DOHH2 (cell line): ENCODE measurements at regions not wholly inside any gene's neighbourhood (a gene's known extent, or its start where the extent isn't known, plus 50 kb on each side); places are given as distances from the start of the nearest gene placed in this dataset.

ENCODE experiments used
- EZH2phosphoT487 ChIP-seq: fragments of 200-600 bp; sonication (generic); IDR thresholded peaks from 2 replicates; pipeline ENCODE4 v1.6.1; 2017; ENCODE audit warnings: borderline replicate concordance, mild to moderate bottlenecking, antibody characterized with exemption, low read length, moderate library complexity, mixed read lengths
- TF ChIP-seq, protein P1 (sequence below): fragments of 200-600 bp; sonication (generic); IDR thresholded peaks from one replicate; pipeline ENCODE4 v1.5.1; 2014; ENCODE audit warnings: antibody characterized with exemption, mild to moderate bottlenecking, low read depth, low read length; ENCODE audit not compliant: poor library complexity, severe bottlenecking

GRCh38 chr4:178314287-178314686, 872.0 kb upstream of the AGA start:
- TF ChIP-seq, protein P1, sequence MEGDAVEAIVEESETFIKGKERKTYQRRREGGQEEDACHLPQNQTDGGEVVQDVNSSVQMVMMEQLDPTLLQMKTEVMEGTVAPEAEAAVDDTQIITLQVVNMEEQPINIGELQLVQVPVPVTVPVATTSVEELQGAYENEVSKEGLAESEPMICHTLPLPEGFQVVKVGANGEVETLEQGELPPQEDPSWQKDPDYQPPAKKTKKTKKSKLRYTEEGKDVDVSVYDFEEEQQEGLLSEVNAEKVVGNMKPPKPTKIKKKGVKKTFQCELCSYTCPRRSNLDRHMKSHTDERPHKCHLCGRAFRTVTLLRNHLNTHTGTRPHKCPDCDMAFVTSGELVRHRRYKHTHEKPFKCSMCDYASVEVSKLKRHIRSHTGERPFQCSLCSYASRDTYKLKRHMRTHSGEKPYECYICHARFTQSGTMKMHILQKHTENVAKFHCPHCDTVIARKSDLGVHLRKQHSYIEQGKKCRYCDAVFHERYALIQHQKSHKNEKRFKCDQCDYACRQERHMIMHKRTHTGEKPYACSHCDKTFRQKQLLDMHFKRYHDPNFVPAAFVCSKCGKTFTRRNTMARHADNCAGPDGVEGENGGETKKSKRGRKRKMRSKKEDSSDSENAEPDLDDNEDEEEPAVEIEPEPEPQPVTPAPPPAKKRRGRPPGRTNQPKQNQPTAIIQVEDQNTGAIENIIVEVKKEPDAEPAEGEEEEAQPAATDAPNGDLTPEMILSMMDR, result no peak
- TF ChIP-seq EZH2phosphoT487, result no peak
